ENCODE measurements at regions not wholly inside any gene's neighbourhood (a gene's known extent, or its start where the extent isn't known, plus 50 kb on each side); places are given as distances from the start of the nearest gene placed in this dataset.

DNA sequence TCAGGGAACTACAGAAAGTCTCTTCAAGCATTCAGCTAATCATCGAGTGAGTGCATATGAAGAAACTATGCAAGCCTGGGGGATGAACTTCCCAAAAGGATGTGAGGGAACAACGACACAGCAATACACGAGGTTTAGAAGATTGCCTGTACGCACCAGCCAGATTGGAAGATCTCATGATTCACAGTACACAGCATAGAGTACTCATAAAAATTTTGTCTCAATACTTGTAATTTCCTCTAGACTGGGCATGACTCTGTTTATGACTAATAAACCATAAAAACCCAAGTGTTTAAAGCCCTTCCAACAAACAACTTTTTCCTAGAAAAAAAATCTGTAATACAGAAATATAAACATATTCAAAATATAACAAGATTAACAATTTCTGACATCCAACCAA, 279.7 kb downstream of the KCNJ3 start:
- WGBS, result 80% methylated on average over 4 of the region's 4 CpGs
- Histone ChIP-seq H3K14ac (ENCODE audit: low read length in 2 of 2) (no peak overlapping the region), H2BK5ac (ENCODE audit: low read depth, low read length, poor library complexity, severe bottlenecking) (no peak overlapping the region), H2BK120ac (ENCODE audit: low read depth, low read length) (no peak overlapping the region), H2BK12ac (ENCODE audit: low read length in 2 of 2) (no peak overlapping the region), H3K27ac (ENCODE audit: low read length, poor library complexity, severe bottlenecking) (no peak overlapping the region), H4K91ac (ENCODE audit: low read length) (no peak overlapping the region), H3K9ac (ENCODE audit: low read length) (no peak overlapping the region), H3K4me2 (ENCODE audit: low read length, poor library complexity, severe bottlenecking) (no peak overlapping the region), H3K79me1 (replicated peaks; ENCODE audit: low read length, poor library complexity, severe bottlenecking) (no peaks in the 10 kb centered on the region), H2AFZ (ENCODE audit: low read depth, low read length) (no peak overlapping the region), H2BK15ac (ENCODE audit: low read depth, poor library complexity, severe bottlenecking) (no peak overlapping the region), H3K18ac (ENCODE audit: low read depth in 1 of 2, low read length in 2 of 2) (no peak overlapping the region), H3K27me3 (ENCODE audit: control insufficient read depth in 1 of 2, insufficient read depth in 1 of 2, low read length in 2 of 2) (no peaks in the 10 kb centered on the region), H3K23ac (ENCODE audit: low read length in 2 of 2) (no peak overlapping the region), H3K9me3 (ENCODE audit: control insufficient read depth, low read length) (peaks cover 3% of the 10 kb centered on the region), H4K8ac (ENCODE audit: low read length) (no peak overlapping the region), H3K4me1 (ENCODE audit: control insufficient read depth, insufficient read depth, low read depth, low read length) (no peaks in the 10 kb centered on the region), H3K36me3 (ENCODE audit: control insufficient read depth in 1 of 2, insufficient read depth in 2 of 2, low read depth in 1 of 2, low read length in 2 of 2) (no peaks in the 10 kb centered on the region), H3K4me3 (ENCODE audit: insufficient read depth in 1 of 2, low read depth in 1 of 2, low read length in 2 of 2) (no peak overlapping the region), H3K4ac (ENCODE audit: low read depth in 1 of 2, low read length in 2 of 2) (no peak overlapping the region), H2AK5ac (ENCODE audit: low read length, severe bottlenecking) (no peak overlapping the region)
- no peak for DNase-seq

DNA sequence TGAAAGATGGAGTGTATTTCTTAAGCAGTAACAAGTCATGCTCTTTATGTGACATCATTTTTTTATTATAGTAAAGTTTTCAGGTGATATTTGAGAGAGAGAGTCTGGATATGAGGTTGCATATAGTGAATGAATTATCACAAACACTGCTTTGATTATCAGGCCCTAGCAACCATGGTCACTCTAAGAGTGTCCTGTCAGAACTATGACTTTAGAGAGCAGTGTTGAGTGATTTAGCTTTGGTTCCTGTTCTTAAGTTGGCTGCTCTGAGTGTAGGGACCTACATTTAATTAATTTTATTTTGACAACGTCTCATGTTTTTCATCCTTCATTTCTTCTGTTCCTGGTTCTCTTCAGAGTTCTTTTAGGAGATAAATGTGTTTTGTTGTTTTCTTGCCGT, 275.5 kb downstream of the KCNJ3 start:
- Histone ChIP-seq H3K9me3 (ENCODE audit: control insufficient read depth, low read length) (no peaks in the 10 kb centered on the region), H3K79me1 (replicated peaks; ENCODE audit: low read length, poor library complexity, severe bottlenecking) (no peaks in the 10 kb centered on the region), H3K4me3 (ENCODE audit: insufficient read depth in 1 of 2, low read depth in 1 of 2, low read length in 2 of 2) (no peak overlapping the region), H2AFZ (ENCODE audit: low read depth, low read length) (no peak overlapping the region), H2BK12ac (ENCODE audit: low read length in 2 of 2) (no peak overlapping the region), H2AK5ac (ENCODE audit: low read length, severe bottlenecking) (no peak overlapping the region), H3K18ac (ENCODE audit: low read depth in 1 of 2, low read length in 2 of 2) (no peak overlapping the region), H4K91ac (ENCODE audit: low read length) (no peak overlapping the region), H2BK120ac (ENCODE audit: low read depth, low read length) (no peak overlapping the region), H3K4me1 (ENCODE audit: control insufficient read depth, insufficient read depth, low read depth, low read length) (no peaks in the 10 kb centered on the region), H3K9ac (ENCODE audit: low read length) (no peak overlapping the region), H4K8ac (ENCODE audit: low read length) (no peak overlapping the region), H3K27me3 (ENCODE audit: control insufficient read depth in 1 of 2, insufficient read depth in 1 of 2, low read length in 2 of 2) (no peaks in the 10 kb centered on the region), H3K27ac (ENCODE audit: low read length, poor library complexity, severe bottlenecking) (no peak overlapping the region), H3K4ac (ENCODE audit: low read depth in 1 of 2, low read length in 2 of 2) (no peak overlapping the region), H2BK15ac (ENCODE audit: low read depth, poor library complexity, severe bottlenecking) (no peak overlapping the region), H2BK5ac (ENCODE audit: low read depth, low read length, poor library complexity, severe bottlenecking) (no peak overlapping the region), H3K23ac (ENCODE audit: low read length in 2 of 2) (no peak overlapping the region), H3K14ac (ENCODE audit: low read length in 2 of 2) (no peak overlapping the region), H3K4me2 (ENCODE audit: low read length, poor library complexity, severe bottlenecking) (no peak overlapping the region), H3K36me3 (ENCODE audit: control insufficient read depth in 1 of 2, insufficient read depth in 2 of 2, low read depth in 1 of 2, low read length in 2 of 2) (no peaks in the 10 kb centered on the region)
- DNase-seq, result no peak
- 80% methylated on average over 1 of the region's 2 CpGs for WGBS

DNA sequence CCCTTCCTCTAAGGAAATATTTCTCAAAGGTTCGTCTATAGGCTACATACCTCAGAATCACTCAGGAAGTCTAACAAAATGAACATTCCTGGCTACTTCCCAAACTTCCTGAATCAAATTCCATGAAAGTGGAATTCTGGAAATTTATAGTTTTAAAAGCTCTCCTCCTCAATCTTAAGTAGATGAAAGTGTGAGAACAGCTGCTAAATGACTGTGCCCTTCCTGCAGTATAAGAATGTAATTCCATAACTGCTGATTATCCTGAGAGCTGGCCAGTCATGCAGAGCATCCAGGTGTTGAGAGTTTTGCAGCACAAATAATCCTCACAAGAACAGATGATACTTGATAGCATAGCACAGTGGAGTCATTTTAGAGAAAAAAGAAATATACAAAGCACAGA, 265.0 kb downstream of the KCNJ3 start:
- no peak overlapping the region for H3K9ac ChIP-seq (ENCODE audit: low read length)
- H2AK5ac ChIP-seq (ENCODE audit: low read length, severe bottlenecking), result no peak overlapping the region
- H3K18ac ChIP-seq (ENCODE audit: low read depth in 1 of 2, low read length in 2 of 2), result no peak overlapping the region
- H3K4ac ChIP-seq (ENCODE audit: low read depth in 1 of 2, low read length in 2 of 2), result no peak overlapping the region
- no peak overlapping the region for H2AFZ ChIP-seq (ENCODE audit: low read depth, low read length)
- H3K4me2 ChIP-seq (ENCODE audit: low read length, poor library complexity, severe bottlenecking), result no peak overlapping the region
- no peak overlapping the region for H3K23ac ChIP-seq (ENCODE audit: low read length in 2 of 2)
- no peaks in the 10 kb centered on the region for H3K79me1 ChIP-seq (replicated peaks; ENCODE audit: low read length, poor library complexity, severe bottlenecking)
- H4K91ac ChIP-seq (ENCODE audit: low read length), result no peak overlapping the region
- no peaks in the 10 kb centered on the region for H3K4me1 ChIP-seq (ENCODE audit: control insufficient read depth, insufficient read depth, low read depth, low read length)
- no peak overlapping the region for H2BK12ac ChIP-seq (ENCODE audit: low read length in 2 of 2)
- no peak overlapping the region for H2BK5ac ChIP-seq (ENCODE audit: low read depth, low read length, poor library complexity, severe bottlenecking)
- no peak overlapping the region for H3K4me3 ChIP-seq (ENCODE audit: insufficient read depth in 1 of 2, low read depth in 1 of 2, low read length in 2 of 2)
- H2BK15ac ChIP-seq (ENCODE audit: low read depth, poor library complexity, severe bottlenecking), result no peak overlapping the region
- H3K27me3 ChIP-seq (ENCODE audit: control insufficient read depth in 1 of 2, insufficient read depth in 1 of 2, low read length in 2 of 2), result no peaks in the 10 kb centered on the region
- no peak overlapping the region for H2BK120ac ChIP-seq (ENCODE audit: low read depth, low read length)
- H3K27ac ChIP-seq (ENCODE audit: low read length, poor library complexity, severe bottlenecking), result no peak overlapping the region
- H3K9me3 ChIP-seq (ENCODE audit: control insufficient read depth, low read length), result no peaks in the 10 kb centered on the region
- H3K36me3 ChIP-seq (ENCODE audit: control insufficient read depth in 1 of 2, insufficient read depth in 2 of 2, low read depth in 1 of 2, low read length in 2 of 2), result no peaks in the 10 kb centered on the region
- 43% methylated on average over 1 of the region's 1 CpG for WGBS
- H3K14ac ChIP-seq (ENCODE audit: low read length in 2 of 2), result no peak overlapping the region
- no peak overlapping the region for H4K8ac ChIP-seq (ENCODE audit: low read length)
- no peak for DNase-seq

DNA sequence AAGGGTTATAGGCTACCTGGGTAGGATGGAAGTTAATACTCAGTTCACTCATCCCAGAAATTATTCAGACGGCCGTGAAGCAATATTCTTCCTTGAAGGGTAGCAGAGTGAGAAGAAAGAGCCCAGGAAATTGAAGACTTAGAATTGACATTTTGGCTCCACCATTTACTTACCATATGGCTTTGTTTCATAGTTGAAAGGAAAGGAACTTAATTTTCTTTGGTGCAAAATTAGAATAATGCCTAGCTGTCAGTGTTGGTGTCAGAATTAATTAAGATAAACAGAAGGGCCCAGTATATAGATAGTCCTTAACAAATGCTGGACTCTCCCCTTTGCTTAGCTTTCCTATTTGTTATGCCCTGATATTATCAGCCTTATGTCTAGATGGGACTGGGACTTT, 263.2 kb downstream of the KCNJ3 start:
- Histone ChIP-seq H3K18ac (ENCODE audit: low read depth in 1 of 2, low read length in 2 of 2) (no peak overlapping the region), H3K4me2 (ENCODE audit: low read length, poor library complexity, severe bottlenecking) (no peak overlapping the region), H3K23ac (ENCODE audit: low read length in 2 of 2) (no peak overlapping the region), H3K14ac (ENCODE audit: low read length in 2 of 2) (no peak overlapping the region), H2AFZ (ENCODE audit: low read depth, low read length) (no peak overlapping the region), H2BK120ac (ENCODE audit: low read depth, low read length) (no peak overlapping the region), H4K8ac (ENCODE audit: low read length) (no peak overlapping the region), H2BK12ac (ENCODE audit: low read length in 2 of 2) (no peak overlapping the region), H3K4me1 (ENCODE audit: control insufficient read depth, insufficient read depth, low read depth, low read length) (no peaks in the 10 kb centered on the region), H2BK5ac (ENCODE audit: low read depth, low read length, poor library complexity, severe bottlenecking) (no peak overlapping the region), H3K36me3 (ENCODE audit: control insufficient read depth in 1 of 2, insufficient read depth in 2 of 2, low read depth in 1 of 2, low read length in 2 of 2) (no peaks in the 10 kb centered on the region), H4K91ac (ENCODE audit: low read length) (no peak overlapping the region), H3K27ac (ENCODE audit: low read length, poor library complexity, severe bottlenecking) (no peak overlapping the region), H3K27me3 (ENCODE audit: control insufficient read depth in 1 of 2, insufficient read depth in 1 of 2, low read length in 2 of 2) (no peaks in the 10 kb centered on the region), H2AK5ac (ENCODE audit: low read length, severe bottlenecking) (no peak overlapping the region), H3K4ac (ENCODE audit: low read depth in 1 of 2, low read length in 2 of 2) (no peak overlapping the region), H3K9ac (ENCODE audit: low read length) (no peak overlapping the region), H3K79me1 (replicated peaks; ENCODE audit: low read length, poor library complexity, severe bottlenecking) (no peaks in the 10 kb centered on the region), H2BK15ac (ENCODE audit: low read depth, poor library complexity, severe bottlenecking) (no peak overlapping the region), H3K9me3 (ENCODE audit: control insufficient read depth, low read length) (no peaks in the 10 kb centered on the region), H3K4me3 (ENCODE audit: insufficient read depth in 1 of 2, low read depth in 1 of 2, low read length in 2 of 2) (no peak overlapping the region)
- no peak for DNase-seq
- WGBS, result no CpG with 5 or more reads among the region's 2 CpGs
